T-cell (primary cell): ENCODE measurements at regions not wholly inside any gene's neighbourhood (a gene's known extent, or its start where the extent isn't known, plus 50 kb on each side); places are given as distances from the start of the nearest gene placed in this dataset.

Source experiments
- ATAC-seq, 4 experiments: fragments of 200-7000 bp in 3 of 4; fragments of 150-1000 bp in 1 of 4; cut with Tn5 transposase; replicated peaks in 1 of 4; 1 replicate in 3 of 4; 2 replicates in 1 of 4; pipeline ENCODE4 v1.10.0; 2021; ENCODE audit warnings: moderate library complexity in 3 of 4, mild to moderate bottlenecking in 2 of 4, moderate number of reproducible peaks in 1 of 4
- CTCF ChIA-PET, 2 donors: fragments of 300-600 bp; sonication (Branson Sonifier 250); formaldehyde crosslinking; loops; one replicate each; lab custom pipeline; 2022; ENCODE audit warnings: antibody characterized with exemption in 2 of 2; lab: Charles Lee
- POLR2A ChIA-PET, 2 donors: fragments of 300-600 bp; sonication (Branson Sonifier 250); formaldehyde crosslinking; loops; one replicate each; lab custom pipeline; 2022; ENCODE audit warnings: antibody characterized with exemption in 2 of 2; lab: Charles Lee
- DNase-seq, 35 experiments: peaks; one replicate each; pipeline versions ENCODE4 v3.0.0 to v3.0.0-alpha.2; 2013 to 2023
- H3K27ac ChIP-seq: one replicate; pipeline ENCODE4 v1.5.1; 2013; ENCODE audit warnings: low read length
- H3K27me3 ChIP-seq, 2 experiments: replicated peaks in 1 of 2; 1 replicate in 1 of 2; 2 replicates in 1 of 2; pipeline versions ENCODE4 v1.6.1 to v1.7.0; 2013; ENCODE audit warnings: low read length in 1 of 2, mixed read lengths in 1 of 2; ENCODE audit not compliant: control insufficient read depth in 2 of 2, insufficient read depth in 2 of 2; ENCODE audit errors: extremely low read depth in 1 of 2
- H3K36me3 ChIP-seq, 2 donors: 1 replicate in 1 of 2; 2 replicates in 1 of 2; pipeline versions ENCODE4 v1.6.1 to v1.7.0; 2013; ENCODE audit warnings: low read length in 1 of 2; ENCODE audit not compliant: control insufficient read depth in 2 of 2, insufficient read depth in 1 of 2; ENCODE audit errors: extremely low read depth in 1 of 2
- H3K4me1 ChIP-seq, 2 experiments: 1 replicate in 1 of 2; 2 replicates in 1 of 2; pipeline versions ENCODE4 v1.6.1 to v1.7.0; 2013; ENCODE audit warnings: low read length in 2 of 2, mixed read lengths in 1 of 2; ENCODE audit not compliant: insufficient read depth in 2 of 2, control insufficient read depth in 1 of 2; ENCODE audit errors: extremely low read depth in 1 of 2
- H3K4me3 ChIP-seq, 2 donors: 1 replicate in 1 of 2; 2 replicates in 1 of 2; pipeline versions ENCODE4 v1.5.1 to v1.7.0; 2013; ENCODE audit warnings: mild to moderate bottlenecking in 2 of 2, low read length in 1 of 2, moderate library complexity in 1 of 2; ENCODE audit not compliant: control insufficient read depth in 1 of 2; ENCODE audit errors: extremely low read depth in 1 of 2
- H3K9me3 ChIP-seq: 2 replicates; pipeline ENCODE4 v1.7.0; 2013
- H3K27ac Mint-ChIP-seq, 2 donors: one replicate each; pipeline ENCODE4 v1.8.0; 2020 to 2021; ENCODE audit warnings: mild to moderate bottlenecking in 2 of 2, mixed read lengths in 2 of 2
- H3K27me3 Mint-ChIP-seq, 2 donors: one replicate each; pipeline ENCODE4 v1.8.0; 2021 to 2022; ENCODE audit warnings: mixed read lengths in 2 of 2
- H3K36me3 Mint-ChIP-seq: one replicate; pipeline ENCODE4 v1.8.0; 2021; ENCODE audit warnings: mixed read lengths
- H3K4me1 Mint-ChIP-seq, 3 donors: one replicate each; pipeline ENCODE4 v1.8.0; 2020 to 2022; ENCODE audit warnings: mixed read lengths in 3 of 3, mild to moderate bottlenecking in 1 of 3
- H3K4me3 Mint-ChIP-seq, 3 donors: one replicate each; pipeline ENCODE4 v1.8.0; 2020 to 2022; ENCODE audit warnings: mild to moderate bottlenecking in 3 of 3, mixed read lengths in 3 of 3, moderate library complexity in 3 of 3
- H3K9me3 Mint-ChIP-seq, 3 donors: one replicate each; pipeline ENCODE4 v1.8.0; 2020 to 2022; ENCODE audit warnings: mixed read lengths in 3 of 3
- WGBS: methylation state at CpG from one replicate; pipeline ENCODE4 v1.1.5; 2013; ENCODE audit warnings: missing lambda C conversion rate; ENCODE audit not compliant: insufficient coverage; 5-methylcytosine and 5-hydroxymethylcytosine counted together

GRCh38 chr1:177464686-177465085 is 293.9 kb downstream of the BRINP2 start:
- H3K36me3 Mint-ChIP-seq, result no peaks in the 10 kb centered on the region
- ATAC-seq (no peak), DNase-seq (no peak)
- Histone ChIP-seq H3K4me1 (no peaks in the 10 kb centered on the region), H3K27me3 (no peaks in the 10 kb centered on the region), H3K9me3 (no peaks in the 10 kb centered on the region), H3K36me3 (no peaks in the 10 kb centered on the region), H3K27ac (no peak overlapping the region), H3K4me3 (no peak overlapping the region)
- 20% methylated on average over 1 of the region's 2 CpGs for WGBS
- H3K4me1 Mint-ChIP-seq, result no peaks in the 10 kb centered on the region
- H3K9me3 Mint-ChIP-seq, result peaks cover 10 to 19% (median 12%) of the 10 kb centered on the region in 3 donors
- CTCF ChIA-PET, result no interaction called here
- H3K27ac Mint-ChIP-seq, result no peak overlapping the region
- no peaks in the 10 kb centered on the region for H3K27me3 Mint-ChIP-seq
- POLR2A ChIA-PET, result no interaction called here
- H3K4me3 Mint-ChIP-seq, result no peak overlapping the region

GRCh38 chr1:177451191-177451590 is 280.4 kb downstream of the BRINP2 start:
- Histone ChIP-seq H3K27me3 (no peaks in the 10 kb centered on the region), H3K36me3 (no peaks in the 10 kb centered on the region), H3K27ac (no peak overlapping the region), H3K9me3 (no peaks in the 10 kb centered on the region), H3K4me3 (no peak overlapping the region), H3K4me1 (no peaks in the 10 kb centered on the region)
- Mint-ChIP-seq H3K27ac (no peak overlapping the region), H3K4me1 (no peaks in the 10 kb centered on the region), H3K27me3 (no peaks in the 10 kb centered on the region), H3K4me3 (no peak overlapping the region), H3K36me3 (no peaks in the 10 kb centered on the region), H3K9me3 (peaks cover 4 to 15% (median 13%) of the 10 kb centered on the region in 3 donors)
- ATAC-seq (no peak), DNase-seq (no peak)
- CTCF ChIA-PET, result no interaction called here
- 60% methylated on average over 1 of the region's 2 CpGs for WGBS
- POLR2A ChIA-PET, result no interaction called here

- DNase-seq (no peak), ATAC-seq (no peak)
- Mint-ChIP-seq H3K27me3 (no peaks in the 10 kb centered on the region), H3K36me3 (no peaks in the 10 kb centered on the region), H3K4me3 (no peak overlapping the region), H3K9me3 (peaks cover 4 to 15% (median 13%) of the 10 kb centered on the region in 3 donors), H3K4me1 (no peaks in the 10 kb centered on the region), H3K27ac (no peak overlapping the region)
- Histone ChIP-seq H3K27ac (no peak overlapping the region), H3K4me3 (no peak overlapping the region), H3K9me3 (no peaks in the 10 kb centered on the region), H3K4me1 (no peaks in the 10 kb centered on the region), H3K36me3 (no peaks in the 10 kb centered on the region), H3K27me3 (no peaks in the 10 kb centered on the region)
- WGBS, result 48% methylated on average over 5 of the region's 5 CpGs
- CTCF ChIA-PET, result interaction anchor here in 1 of 2 donors (0.7 kb wide), 1 partner anchor 39 kb away, joined by 4 read pairs; no protein-coding TSS in a partner anchor
- POLR2A ChIA-PET, result no interaction called here
Measured at GRCh38 chr1:177448652-177449357, 278.0 kb downstream of the BRINP2 start.

- Mint-ChIP-seq H3K36me3 (no peaks in the 10 kb centered on the region), H3K4me3 (no peak overlapping the region), H3K27me3 (no peaks in the 10 kb centered on the region), H3K27ac (no peak overlapping the region), H3K4me1 (no peaks in the 10 kb centered on the region), H3K9me3 (peaks cover 4 to 12% (median 10%) of the 10 kb centered on the region in 3 donors)
- H3K27ac ChIP-seq, result no peak overlapping the region
- no peaks in the 10 kb centered on the region for H3K9me3 ChIP-seq
- H3K4me1 ChIP-seq, result no peaks in the 10 kb centered on the region
- H3K36me3 ChIP-seq, result no peaks in the 10 kb centered on the region
- H3K27me3 ChIP-seq, result no peaks in the 10 kb centered on the region
- 83% methylated on average over 1 of the region's 2 CpGs for WGBS
- DNase-seq, result no peak
- ChIA-PET POLR2A (no interaction called here), CTCF (no interaction called here)
- H3K4me3 ChIP-seq, result no peak overlapping the region
- ATAC-seq, result no peak
Measured at GRCh38 chr1:177448036-177448615, 277.4 kb downstream of the BRINP2 start.

- H3K9me3 ChIP-seq, result no peaks in the 10 kb centered on the region
- H3K36me3 Mint-ChIP-seq, result no peaks in the 10 kb centered on the region
- no peaks in the 10 kb centered on the region for H3K27me3 ChIP-seq
- ChIA-PET POLR2A (no interaction called here), CTCF (no interaction called here)
- no CpG with 5 or more reads among the region's 3 CpGs for WGBS
- H3K4me1 ChIP-seq, result no peaks in the 10 kb centered on the region
- no peaks in the 10 kb centered on the region for H3K4me1 Mint-ChIP-seq
- no peak overlapping the region for H3K27ac ChIP-seq
- H3K4me3 ChIP-seq, result no peak overlapping the region
- no peak for DNase-seq
- no peaks in the 10 kb centered on the region for H3K36me3 ChIP-seq
- H3K9me3 Mint-ChIP-seq, result peaks cover 4 to 12% (median 10%) of the 10 kb centered on the region in 3 donors
- H3K4me3 Mint-ChIP-seq, result no peak overlapping the region
- no peaks in the 10 kb centered on the region for H3K27me3 Mint-ChIP-seq
- ATAC-seq, result no peak
- no peak overlapping the region for H3K27ac Mint-ChIP-seq
Measured at GRCh38 chr1:177444997-177445746, 274.4 kb downstream of the BRINP2 start.

GRCh38 chr1:177443003-177443402 is 272.2 kb downstream of the BRINP2 start:
- Mint-ChIP-seq H3K27me3 (no peaks in the 10 kb centered on the region), H3K4me1 (no peaks in the 10 kb centered on the region), H3K9me3 (peaks cover 3 to 12% (median 10%) of the 10 kb centered on the region in 3 donors), H3K27ac (no peak overlapping the region), H3K36me3 (no peaks in the 10 kb centered on the region), H3K4me3 (no peak overlapping the region)
- ATAC-seq, result no peak
- DNase-seq, result no peak
- no peak overlapping the region for H3K4me3 ChIP-seq
- no peaks in the 10 kb centered on the region for H3K9me3 ChIP-seq
- POLR2A ChIA-PET, result no interaction called here
- H3K27ac ChIP-seq, result no peak overlapping the region
- H3K4me1 ChIP-seq, result no peaks in the 10 kb centered on the region
- H3K27me3 ChIP-seq, result no peaks in the 10 kb centered on the region
- CTCF ChIA-PET, result no interaction called here
- no CpG with 5 or more reads among the region's 3 CpGs for WGBS
- H3K36me3 ChIP-seq, result no peaks in the 10 kb centered on the region
